Omental fat pad (tissue), 3 donors: ENCODE measurements at regions not wholly inside any gene's neighbourhood (a gene's known extent, or its start where the extent isn't known, plus 50 kb on each side); places are given as distances from the start of the nearest gene placed in this dataset.

Experiments used
- ATAC-seq: fragments of 150-250 bp; one replicate; pipeline ENCODE4 v1.9.1; 2016; ENCODE audit warnings: mild to moderate bottlenecking, moderate library complexity; ENCODE audit not compliant: low FRiP score
- DNase-seq: peaks from one replicate; pipeline ENCODE4 v3.0.0-alpha.2; 2019; ENCODE audit warnings: low spot score
- TF ChIP-seq, protein P1 (sequence below), 3 donors: fragments of 450-650 bp; IDR thresholded peaks; one replicate each; pipeline ENCODE4 v1.5.1; 2016 to 2017; ENCODE audit warnings: antibody characterized with exemption in 3 of 3, mild to moderate bottlenecking in 3 of 3, moderate library complexity in 2 of 3

DNA sequence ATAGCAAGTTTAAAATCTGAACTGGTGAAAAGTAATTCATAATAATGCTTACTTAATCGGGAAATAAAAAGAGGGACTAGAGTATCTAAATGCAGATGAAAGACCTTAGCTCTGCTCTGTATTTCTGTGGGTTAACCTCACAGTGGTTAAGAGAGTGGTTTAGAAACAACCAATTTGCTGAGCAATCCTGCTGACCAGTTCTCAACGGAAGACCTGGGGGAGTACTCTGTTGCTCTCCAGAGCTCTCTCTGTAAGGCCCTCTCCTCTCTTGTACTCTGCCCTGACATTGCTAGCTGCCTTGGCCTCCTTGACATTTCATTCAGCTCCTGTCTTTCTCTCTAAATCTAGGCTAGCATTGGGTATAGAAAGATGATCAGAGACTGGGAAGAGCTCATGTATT, 1186.6 kb upstream of the SEMA6A start:
- TF ChIP-seq, protein P1, sequence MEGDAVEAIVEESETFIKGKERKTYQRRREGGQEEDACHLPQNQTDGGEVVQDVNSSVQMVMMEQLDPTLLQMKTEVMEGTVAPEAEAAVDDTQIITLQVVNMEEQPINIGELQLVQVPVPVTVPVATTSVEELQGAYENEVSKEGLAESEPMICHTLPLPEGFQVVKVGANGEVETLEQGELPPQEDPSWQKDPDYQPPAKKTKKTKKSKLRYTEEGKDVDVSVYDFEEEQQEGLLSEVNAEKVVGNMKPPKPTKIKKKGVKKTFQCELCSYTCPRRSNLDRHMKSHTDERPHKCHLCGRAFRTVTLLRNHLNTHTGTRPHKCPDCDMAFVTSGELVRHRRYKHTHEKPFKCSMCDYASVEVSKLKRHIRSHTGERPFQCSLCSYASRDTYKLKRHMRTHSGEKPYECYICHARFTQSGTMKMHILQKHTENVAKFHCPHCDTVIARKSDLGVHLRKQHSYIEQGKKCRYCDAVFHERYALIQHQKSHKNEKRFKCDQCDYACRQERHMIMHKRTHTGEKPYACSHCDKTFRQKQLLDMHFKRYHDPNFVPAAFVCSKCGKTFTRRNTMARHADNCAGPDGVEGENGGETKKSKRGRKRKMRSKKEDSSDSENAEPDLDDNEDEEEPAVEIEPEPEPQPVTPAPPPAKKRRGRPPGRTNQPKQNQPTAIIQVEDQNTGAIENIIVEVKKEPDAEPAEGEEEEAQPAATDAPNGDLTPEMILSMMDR (IDR thresholded peaks at IDR 0.05) = no peak
- DNase-seq (no peak), ATAC-seq (no peak)

DNA sequence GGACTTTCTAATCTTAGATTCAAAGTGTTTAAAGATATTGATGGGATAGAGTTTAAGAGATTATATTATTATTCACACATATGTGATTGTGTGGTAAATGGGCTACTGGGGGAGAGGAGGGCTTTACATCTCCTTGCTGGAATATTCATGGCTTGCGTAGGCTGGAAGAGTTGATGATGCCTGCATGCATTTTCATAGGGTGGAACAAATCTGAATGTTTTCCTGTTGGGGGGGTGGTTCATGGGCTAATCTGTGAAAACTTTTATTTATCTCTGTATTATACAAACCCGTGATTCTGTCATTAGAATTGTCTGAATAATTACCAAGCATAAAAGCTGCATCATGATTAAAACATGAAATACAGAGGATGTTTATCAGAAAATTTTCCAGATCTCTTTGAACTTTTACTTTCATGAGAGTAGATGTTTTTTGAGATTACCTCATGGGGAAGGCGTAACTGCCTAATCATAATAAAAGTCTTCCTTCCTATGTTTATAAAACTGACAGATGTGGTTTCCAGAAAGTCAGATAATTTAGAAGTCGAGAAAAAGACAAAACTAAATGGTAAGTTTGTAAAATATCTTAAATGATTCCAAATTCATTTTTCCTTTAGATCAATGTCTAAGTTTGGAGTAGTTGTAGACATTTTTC, 1185.4 kb upstream of the SEMA6A start:
- TF ChIP-seq, protein P1 (IDR thresholded peaks at IDR 0.05) = no peak
- ATAC-seq = no peak

DNA sequence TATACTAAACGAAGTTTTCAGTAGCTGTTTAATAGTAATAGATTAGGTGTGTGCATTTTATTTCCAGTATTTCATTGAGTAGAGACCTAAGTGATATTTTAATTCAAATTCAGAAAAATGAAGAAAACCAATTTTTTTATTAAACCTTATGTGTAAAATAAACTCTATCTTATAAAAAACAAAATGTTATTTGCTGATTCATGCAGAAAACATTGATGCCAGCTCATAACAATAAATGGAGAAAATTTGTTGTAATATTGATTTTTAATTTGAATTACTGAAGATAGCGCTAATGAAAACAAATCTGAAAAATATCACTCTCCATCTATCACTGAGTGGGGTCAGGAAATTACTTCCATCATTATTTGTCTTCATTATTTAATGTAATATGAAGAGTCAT, 1177.8 kb upstream of the SEMA6A start:
- ATAC-seq (no peak), DNase-seq (no peak)
- TF ChIP-seq, protein P1 (IDR thresholded peaks at IDR 0.05) = no peak

More for the DNA sequence above, 1185.4 kb upstream of the SEMA6A start:
- no peak for DNase-seq

DNA sequence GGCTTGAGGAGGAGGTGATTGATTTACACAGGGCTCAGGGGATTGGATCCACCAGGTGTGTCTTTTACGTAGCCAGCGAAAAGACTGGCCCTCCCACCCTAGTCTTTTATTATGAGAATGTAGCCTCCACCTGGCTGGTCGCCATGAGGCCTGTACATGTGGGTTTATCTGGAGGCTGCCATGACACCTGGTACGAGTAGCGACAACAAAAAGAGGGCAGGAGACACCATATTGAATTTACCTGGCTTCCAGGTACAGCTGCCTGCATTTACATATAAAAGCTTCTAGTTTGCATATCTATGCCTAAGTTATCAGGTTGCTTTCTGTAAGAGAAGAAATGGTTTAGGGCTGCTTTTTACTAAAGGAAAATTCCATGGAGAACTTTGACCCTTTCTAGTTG, 1173.7 kb upstream of the SEMA6A start:
- ATAC-seq = no peak
- TF ChIP-seq, protein P1 (IDR thresholded peaks at IDR 0.05) = no peak

DNA sequence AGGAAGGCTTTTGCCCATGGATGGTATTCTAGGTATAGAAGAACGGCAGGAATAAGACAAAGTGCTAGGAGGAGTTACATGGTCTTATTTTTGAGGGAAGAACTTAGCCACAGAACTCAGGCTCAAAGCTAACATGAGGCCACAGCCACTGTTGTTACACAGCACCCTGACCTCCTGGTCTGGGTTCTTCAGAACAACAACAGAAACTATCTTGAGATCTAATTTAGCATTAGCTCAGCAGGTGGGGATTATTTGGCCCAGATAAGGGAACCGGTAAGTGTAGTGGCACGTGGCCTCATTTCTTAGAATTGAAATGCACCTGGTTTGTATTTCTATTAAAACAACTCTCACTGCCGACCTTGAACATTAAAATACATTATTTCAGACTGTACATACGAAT, 1168.7 kb upstream of the SEMA6A start:
- TF ChIP-seq, protein P1 (IDR thresholded peaks at IDR 0.05) = no peak
- DNase-seq (no peak), ATAC-seq (no peak)

More for the DNA sequence above, 1173.7 kb upstream of the SEMA6A start:
- no peak for DNase-seq

DNA sequence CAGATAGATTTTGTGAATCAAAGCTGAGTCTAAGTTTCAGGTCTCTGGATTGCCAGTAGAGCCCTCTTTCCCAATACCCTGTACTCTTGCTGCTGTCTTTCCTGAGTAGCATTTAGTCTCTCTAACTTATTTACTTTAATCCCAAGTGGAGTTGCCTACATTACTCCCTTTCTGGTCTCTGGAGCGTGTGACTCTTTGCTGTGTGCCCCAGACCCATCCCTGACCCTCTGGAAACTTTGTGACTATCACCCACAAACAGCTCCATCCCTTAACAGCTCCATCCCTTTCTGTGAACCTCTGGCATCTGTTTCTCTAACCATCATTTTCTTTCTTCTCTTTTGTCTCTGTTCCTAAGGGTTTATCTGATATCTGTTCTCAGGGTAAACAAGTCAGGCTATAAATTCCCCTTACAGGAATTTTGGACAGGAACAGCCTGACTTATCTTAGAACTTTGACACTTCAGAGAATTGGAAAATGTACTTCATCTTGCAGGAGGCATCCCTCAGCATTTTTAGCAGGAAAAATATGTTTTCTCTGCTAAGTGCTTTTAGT, 1167.1 kb upstream of the SEMA6A start:
- TF ChIP-seq, protein P1 (IDR thresholded peaks at IDR 0.05) = no peak
- DNase-seq (no peak), ATAC-seq (no peak)

DNA sequence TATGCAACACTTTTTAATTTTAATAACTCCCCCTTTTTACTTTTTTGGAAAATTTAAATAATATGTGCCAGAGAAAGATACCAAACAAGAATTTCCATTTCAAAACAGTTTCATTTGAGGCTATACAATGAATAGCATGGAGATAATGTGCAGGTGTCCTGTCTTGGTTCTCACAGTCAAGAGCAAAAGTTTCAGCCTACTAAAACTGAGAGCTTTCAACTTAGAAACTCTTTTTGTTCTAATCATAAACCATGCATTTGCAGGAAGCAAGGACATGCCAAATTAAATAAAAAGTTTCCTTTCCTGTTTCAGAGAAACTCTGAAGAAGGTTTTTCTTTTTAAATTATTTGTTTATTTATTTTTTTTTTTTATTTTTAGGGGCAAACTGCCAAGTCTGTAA, 1165.6 kb upstream of the SEMA6A start:
- no peak for ATAC-seq
- no peak for DNase-seq
- TF ChIP-seq, protein P1 (IDR thresholded peaks at IDR 0.05) = no peak
